Body of pancreas (tissue), 4 donors: ENCODE measurements at regions not wholly inside any gene's neighbourhood (a gene's known extent, or its start where the extent isn't known, plus 50 kb on each side); places are given as distances from the start of the nearest gene placed in this dataset.

Source experiments
- CTCF ChIP-seq, 7 experiments: fragments of 450-650 bp in 4 of 7; fragments of 200-600 bp in 3 of 7; sonication (generic) in 3 of 7; IDR thresholded peaks; one replicate each; pipeline ENCODE4 v1.5.1; 2016 to 2019; ENCODE audit warnings: antibody characterized with exemption in 7 of 7
- POLR2A ChIP-seq, 3 donors: fragments of 450-650 bp; IDR thresholded peaks; one replicate each; pipeline ENCODE4 v1.6.1; 2016; ENCODE audit warnings: antibody characterized with exemption in 3 of 3, mild to moderate bottlenecking in 2 of 3

- TF ChIP-seq CTCF (IDR thresholded peaks at IDR 0.05) (no peak), POLR2A (IDR thresholded peaks at IDR 0.05) (no peak)
Measured at GRCh38 chr2:16476866-16477265, 188.8 kb downstream of the CYRIA start.
